IPS-20b (cell line): ENCODE measurements at regions not wholly inside any gene's neighbourhood (a gene's known extent, or its start where the extent isn't known, plus 50 kb on each side); places are given as distances from the start of the nearest gene placed in this dataset.
A peak's percentile ranks its signal among the peaks of the same experiment; 100 is the strongest.
"Not testable (repeated sequence)": the region's sequence is repeated elsewhere in the genome, so short reads cannot be mapped to it uniquely, and the experiment has no call there.

Experiments used
- H3K27ac ChIP-seq: one replicate; pipeline ENCODE4 v1.5.1; 2013; ENCODE audit warnings: low read length
- H3K27me3 ChIP-seq: 2 replicates; pipeline ENCODE4 v1.6.1; 2013; ENCODE audit warnings: mild to moderate bottlenecking, low read length, inconsistent platforms; ENCODE audit not compliant: insufficient read depth
- H3K36me3 ChIP-seq: 2 replicates; pipeline ENCODE4 v1.6.1; 2013; ENCODE audit warnings: low read depth, mild to moderate bottlenecking, inconsistent platforms, low read length, moderate library complexity; ENCODE audit not compliant: insufficient read depth
- H3K4me1 ChIP-seq: 2 replicates; pipeline ENCODE4 v1.6.1; 2013; ENCODE audit warnings: mild to moderate bottlenecking, control low read depth, inconsistent platforms, low read length, moderate library complexity; ENCODE audit not compliant: insufficient read depth
- H3K4me3 ChIP-seq: 2 replicates; pipeline ENCODE4 v1.5.1; 2013; ENCODE audit warnings: mild to moderate bottlenecking, low read length, inconsistent platforms
- H3K9ac ChIP-seq: 2 replicates; pipeline ENCODE4 v1.6.1; 2013; ENCODE audit warnings: low read depth, mild to moderate bottlenecking, inconsistent platforms, low read length, moderate library complexity
- H3K9me3 ChIP-seq: 2 replicates; pipeline ENCODE4 v1.6.1; 2013; ENCODE audit warnings: mild to moderate bottlenecking, low read depth, low read length, inconsistent platforms; ENCODE audit not compliant: insufficient read depth

- peaks cover 10% of the 10 kb centered on the region for H3K9me3 ChIP-seq
These were observed 139.1 kb downstream of the RTP4 start for GRCh38 chr3:187507266-187507665.

GRCh38 chr3:187504435-187504834, 136.2 kb downstream of the RTP4 start:
- Histone ChIP-seq H3K27ac (no peak overlapping the region), H3K4me1 (peaks cover 10% of the 10 kb centered on the region; the same call in 1 of the 2 replicates), H3K9ac (no peak overlapping the region), H3K9me3 (no peaks in the 10 kb centered on the region), H3K4me3 (no peak overlapping the region), H3K27me3 (no peaks in the 10 kb centered on the region), H3K36me3 (no peaks in the 10 kb centered on the region)

More at GRCh38 chr3:187507266-187507665, 139.1 kb downstream of the RTP4 start:
- Histone ChIP-seq H3K27ac (no peak overlapping the region), H3K4me3 (no peak overlapping the region), H3K27me3 (no peaks in the 10 kb centered on the region), H3K9ac (no peak overlapping the region), H3K4me1 (peaks cover 12% of the 10 kb centered on the region), H3K36me3 (no peaks in the 10 kb centered on the region; the same call in 1 of the 2 replicates)

- Histone ChIP-seq H3K36me3 (no peaks in the 10 kb centered on the region), H3K9me3 (no peaks in the 10 kb centered on the region), H3K27me3 (no peaks in the 10 kb centered on the region), H3K27ac (no peak overlapping the region), H3K4me1 (no peaks in the 10 kb centered on the region), H3K4me3 (no peak overlapping the region), H3K9ac (no peak overlapping the region)
These were observed 130.1 kb downstream of the RTP4 start for GRCh38 chr3:187498211-187498724.

- Histone ChIP-seq H3K9me3 (peaks cover 10% of the 10 kb centered on the region), H3K27me3 (no peaks in the 10 kb centered on the region), H3K36me3 (no peaks in the 10 kb centered on the region), H3K4me1 (no peaks in the 10 kb centered on the region), H3K4me3 (no peak overlapping the region), H3K27ac (no peak overlapping the region), H3K9ac (no peak overlapping the region)
These were observed 128.9 kb downstream of the RTP4 start for GRCh38 chr3:187497052-187497451.

- not testable (repeated sequence) for H3K4me3 ChIP-seq, H3K27ac ChIP-seq, H3K36me3 ChIP-seq, H3K27me3 ChIP-seq, H3K4me1 ChIP-seq, H3K9ac ChIP-seq
- peaks cover 18% of the 10 kb centered on the region for H3K9me3 ChIP-seq
These were observed 125.9 kb downstream of the RTP4 start for GRCh38 chr3:187494056-187494455.

- Histone ChIP-seq H3K27ac (no peak overlapping the region), H3K9ac (no peak overlapping the region), H3K4me3 (no peak overlapping the region), H3K27me3 (no peaks in the 10 kb centered on the region), H3K9me3 (peaks cover 18% of the 10 kb centered on the region), H3K4me1 (no peaks in the 10 kb centered on the region), H3K36me3 (no peaks in the 10 kb centered on the region)
These were observed 123.2 kb downstream of the RTP4 start for GRCh38 chr3:187491371-187491770.

- Histone ChIP-seq H3K27me3 (no peaks in the 10 kb centered on the region), H3K9ac (no peak overlapping the region), H3K36me3 (no peaks in the 10 kb centered on the region), H3K4me3 (no peak overlapping the region), H3K27ac (no peak overlapping the region), H3K9me3 (peaks cover 18% of the 10 kb centered on the region), H3K4me1 (no peaks in the 10 kb centered on the region)
These were observed 122.2 kb downstream of the RTP4 start for GRCh38 chr3:187490366-187490765.

- Histone ChIP-seq H3K4me3 (no peak overlapping the region), H3K27me3 (no peaks in the 10 kb centered on the region), H3K27ac (no peak overlapping the region), H3K36me3 (no peaks in the 10 kb centered on the region), H3K4me1 (no peaks in the 10 kb centered on the region), H3K9me3 (no peaks in the 10 kb centered on the region; the same call in 1 of the 2 replicates), H3K9ac (no peak overlapping the region)
These were observed 116.5 kb downstream of the RTP4 start for GRCh38 chr3:187484547-187485295.

GRCh38 chr3:187481426-187481825, 113.2 kb downstream of the RTP4 start:
- no peak overlapping the region for H3K9ac ChIP-seq
- no peaks in the 10 kb centered on the region for H3K36me3 ChIP-seq
- no peaks in the 10 kb centered on the region for H3K4me1 ChIP-seq
- no peak overlapping the region for H3K27ac ChIP-seq
- H3K9me3 ChIP-seq: peaks cover 20% of the 10 kb centered on the region
- H3K4me3 ChIP-seq: no peak overlapping the region
- no peaks in the 10 kb centered on the region for H3K27me3 ChIP-seq

GRCh38 chr3:187475613-187476012, 107.4 kb downstream of the RTP4 start:
- H3K4me3 ChIP-seq: peak overlapping the region; percentile 4; the same call in 1 of the 2 replicates
- not testable (repeated sequence) for H3K27me3 ChIP-seq, H3K36me3 ChIP-seq, H3K27ac ChIP-seq, H3K4me1 ChIP-seq, H3K9ac ChIP-seq
- H3K9me3 ChIP-seq: peaks cover 64% of the 10 kb centered on the region

- Histone ChIP-seq H3K4me1 (no peaks in the 10 kb centered on the region), H3K9ac (no peak overlapping the region), H3K27me3 (no peaks in the 10 kb centered on the region), H3K9me3 (peaks cover 64% of the 10 kb centered on the region), H3K4me3 (no peak overlapping the region), H3K36me3 (no peaks in the 10 kb centered on the region), H3K27ac (no peak overlapping the region)
These were observed 105.7 kb downstream of the RTP4 start for GRCh38 chr3:187473778-187474406.

- peak overlapping the region; percentile 66; the same call in 1 of the 2 replicates for H3K9ac ChIP-seq
These were observed 98.1 kb downstream of the RTP4 start for GRCh38 chr3:187466306-187466705.

More at GRCh38 chr3:187466306-187466705, 98.1 kb downstream of the RTP4 start:
- peak overlapping the region; percentile 78 for H3K27ac ChIP-seq
- not testable (repeated sequence) for H3K36me3 ChIP-seq, H3K27me3 ChIP-seq, H3K9me3 ChIP-seq, H3K4me3 ChIP-seq
- H3K4me1 ChIP-seq: peaks cover 14% of the 10 kb centered on the region; the same call in 1 of the 2 replicates
